Keratinocyte (primary cell): ENCODE measurements at regions not wholly inside any gene's neighbourhood (a gene's known extent, or its start where the extent isn't known, plus 50 kb on each side); places are given as distances from the start of the nearest gene placed in this dataset.

Experiments
- DNase-seq: peaks from one replicate; pipeline ENCODE4 v3.0.0-alpha.2; 2011; ENCODE audit warnings: low read depth, missing footprints, low spot score
- FAIRE-seq: peaks from 2 replicates; lab custom pipeline; 2011; peaks lifted over from hg19 to GRCh38; lab: Jason Lieb, UNC
- H2AFZ ChIP-seq: 2 replicates; pipeline ENCODE4 v1.6.0; 2012; ENCODE audit warnings: low read length, control low read depth, inconsistent platforms; ENCODE audit not compliant: control insufficient read depth
- H3K27ac ChIP-seq: 2 replicates; pipeline ENCODE4 v1.5.1; 2011; ENCODE audit warnings: low read length; ENCODE audit not compliant: control insufficient read depth, insufficient read depth
- H3K27me3 ChIP-seq: 3 replicates; pipeline ENCODE4 v1.6.0; 2011; ENCODE audit warnings: low read length; ENCODE audit not compliant: control insufficient read depth, insufficient read depth; ENCODE audit errors: extremely low read depth
- H3K36me3 ChIP-seq, 2 experiments: 2 replicates in 1 of 2; 3 replicates in 1 of 2; pipeline ENCODE4 v1.5.1; 2011; ENCODE audit warnings: low read length in 2 of 2, mild to moderate bottlenecking in 1 of 2; ENCODE audit not compliant: control insufficient read depth in 2 of 2, insufficient read depth in 2 of 2; ENCODE audit errors: extremely low read depth in 1 of 2
- H3K4me1 ChIP-seq: 3 replicates; pipeline ENCODE4 v1.5.1; 2011; ENCODE audit warnings: low read length; ENCODE audit not compliant: control insufficient read depth, insufficient read depth; ENCODE audit errors: extremely low read depth
- H3K4me2 ChIP-seq: 3 replicates; pipeline ENCODE4 v1.6.0; 2011; ENCODE audit warnings: low read depth, low read length; ENCODE audit not compliant: control insufficient read depth, insufficient read depth; ENCODE audit errors: extremely low read depth
- H3K4me3 ChIP-seq, 3 experiments: fragments of 200-600 bp in 1 of 3; sonication (generic) in 1 of 3; 2 replicates in 2 of 3; 3 replicates in 1 of 3; pipeline ENCODE4 v1.5.1; 2011 to 2016; ENCODE audit warnings: low read length in 3 of 3, mild to moderate bottlenecking in 3 of 3, control low read depth in 2 of 3, inconsistent platforms in 1 of 3, low read depth in 1 of 3, mixed read lengths in 1 of 3, mixed run types in 1 of 3, moderate library complexity in 1 of 3; ENCODE audit not compliant: control insufficient read depth in 2 of 3, insufficient read depth in 2 of 3; ENCODE audit errors: extremely low read depth in 1 of 3
- H3K79me2 ChIP-seq: 2 replicates; pipeline ENCODE4 v1.6.0; 2012; ENCODE audit warnings: low read length; ENCODE audit not compliant: control insufficient read depth, insufficient read depth
- H3K9ac ChIP-seq: 3 replicates; pipeline ENCODE4 v1.6.0; 2011; ENCODE audit warnings: low read length; ENCODE audit not compliant: control insufficient read depth, insufficient read depth; ENCODE audit errors: extremely low read depth
- H3K9me1 ChIP-seq: 3 replicates; pipeline ENCODE4 v1.6.0; 2011; ENCODE audit warnings: low read length; ENCODE audit not compliant: control insufficient read depth, insufficient read depth; ENCODE audit errors: extremely low read depth
- H3K9me3 ChIP-seq: 2 replicates; pipeline ENCODE4 v1.5.1; 2012; ENCODE audit warnings: low read depth, low read length; ENCODE audit not compliant: control insufficient read depth
- H4K20me1 ChIP-seq: 3 replicates; pipeline ENCODE4 v1.6.0; 2011; ENCODE audit warnings: low read length; ENCODE audit not compliant: control insufficient read depth, insufficient read depth; ENCODE audit errors: extremely low read depth
- EZH2 ChIP-seq: IDR thresholded peaks from one replicate; pipeline ENCODE4 v1.6.1; 2012; ENCODE audit warnings: inconsistent platforms, mild to moderate bottlenecking, low read length, moderate library complexity
- dilution Hi-C: fragments of 300-500 bp; cut with MboI; formaldehyde crosslinking; loops from one replicate; pipeline ENCODE4 v1.7.0; 2020; ENCODE audit warnings: low sequenced_read_pairs; ENCODE audit not compliant: extremely low pct_ligation_motif_present
- TF ChIP-seq, protein P1 (sequence below), 3 experiments: IDR thresholded peaks in 1 of 3; conservative IDR thresholded peaks in 1 of 3; optimal IDR thresholded peaks in 1 of 3; 2 replicates in 2 of 3; 3 replicates in 1 of 3; pipeline versions ENCODE3 to v1.5.1; 2011; ENCODE audit warnings: low read length in 3 of 3, mild to moderate bottlenecking in 3 of 3, moderate library complexity in 2 of 3, control low read depth in 1 of 3, inconsistent platforms in 1 of 3; ENCODE audit not compliant: insufficient read depth in 2 of 3; ENCODE audit errors: extremely low read depth in 1 of 3

DNA sequence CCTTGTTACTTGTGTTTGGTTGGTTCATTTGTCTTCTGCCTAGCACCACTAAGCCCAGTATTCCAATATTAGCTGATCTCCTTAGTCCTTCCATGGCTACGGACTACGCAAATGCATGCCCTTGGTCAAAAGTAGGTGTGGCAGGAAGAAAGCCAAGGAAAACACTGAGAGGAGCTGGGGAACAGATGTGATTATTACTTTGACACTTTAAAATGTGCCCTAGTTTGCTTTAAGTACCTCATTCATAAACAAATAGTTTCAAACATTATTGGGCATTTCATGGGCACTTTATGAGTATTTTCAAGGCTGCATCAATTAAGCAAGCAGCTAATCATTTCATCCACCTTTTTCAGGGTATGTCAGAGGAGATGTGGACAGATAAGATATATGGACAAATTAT lies 60.1 kb upstream of the HDDC2 start:
- H3K4me2 ChIP-seq = no peak overlapping the region
- DNase-seq (no peak), FAIRE-seq (no peak)
- H2AFZ ChIP-seq = no peak overlapping the region
- H4K20me1 ChIP-seq = no peaks in the 10 kb centered on the region
- no peak overlapping the region for H3K4me3 ChIP-seq
- H3K9ac ChIP-seq = no peak overlapping the region
- H3K9me3 ChIP-seq = no peaks in the 10 kb centered on the region
- peaks cover 28% of the 10 kb centered on the region for H3K27me3 ChIP-seq
- no peaks in the 10 kb centered on the region for H3K79me2 ChIP-seq
- H3K27ac ChIP-seq = no peak overlapping the region
- dilution Hi-C loops = no loop called here
- H3K36me3 ChIP-seq = no peaks in the 10 kb centered on the region
- peaks cover 13% of the 10 kb centered on the region for H3K4me1 ChIP-seq
- no peaks in the 10 kb centered on the region for H3K9me1 ChIP-seq
- TF ChIP-seq, protein P1, sequence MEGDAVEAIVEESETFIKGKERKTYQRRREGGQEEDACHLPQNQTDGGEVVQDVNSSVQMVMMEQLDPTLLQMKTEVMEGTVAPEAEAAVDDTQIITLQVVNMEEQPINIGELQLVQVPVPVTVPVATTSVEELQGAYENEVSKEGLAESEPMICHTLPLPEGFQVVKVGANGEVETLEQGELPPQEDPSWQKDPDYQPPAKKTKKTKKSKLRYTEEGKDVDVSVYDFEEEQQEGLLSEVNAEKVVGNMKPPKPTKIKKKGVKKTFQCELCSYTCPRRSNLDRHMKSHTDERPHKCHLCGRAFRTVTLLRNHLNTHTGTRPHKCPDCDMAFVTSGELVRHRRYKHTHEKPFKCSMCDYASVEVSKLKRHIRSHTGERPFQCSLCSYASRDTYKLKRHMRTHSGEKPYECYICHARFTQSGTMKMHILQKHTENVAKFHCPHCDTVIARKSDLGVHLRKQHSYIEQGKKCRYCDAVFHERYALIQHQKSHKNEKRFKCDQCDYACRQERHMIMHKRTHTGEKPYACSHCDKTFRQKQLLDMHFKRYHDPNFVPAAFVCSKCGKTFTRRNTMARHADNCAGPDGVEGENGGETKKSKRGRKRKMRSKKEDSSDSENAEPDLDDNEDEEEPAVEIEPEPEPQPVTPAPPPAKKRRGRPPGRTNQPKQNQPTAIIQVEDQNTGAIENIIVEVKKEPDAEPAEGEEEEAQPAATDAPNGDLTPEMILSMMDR (optimal IDR thresholded peaks at IDR 0.05 in 1 of 3, IDR thresholded peaks at IDR 0.05 in 1 of 3, conservative IDR thresholded peaks at IDR 0.05 in 1 of 3; ENCODE audit: extremely low read depth in 1 of 3, insufficient read depth in 2 of 3, low read length in 3 of 3) = no peak
- TF ChIP-seq EZH2 = no peak

GRCh38 chr6:125363039-125363823 lies 61.5 kb upstream of the HDDC2 start:
- no peak for DNase-seq
- H3K79me2 ChIP-seq = no peaks in the 10 kb centered on the region
- no peak overlapping the region for H3K9ac ChIP-seq
- peak; percentile 13 for FAIRE-seq
- H2AFZ ChIP-seq = peak overlapping the region; percentile 72
- no peaks in the 10 kb centered on the region for H3K9me1 ChIP-seq
- H3K9me3 ChIP-seq = no peaks in the 10 kb centered on the region
- no peaks in the 10 kb centered on the region for H3K36me3 ChIP-seq
- TF ChIP-seq, protein P1 (optimal IDR thresholded peaks at IDR 0.05 in 1 of 3, IDR thresholded peaks at IDR 0.05 in 1 of 3, conservative IDR thresholded peaks at IDR 0.05 in 1 of 3; ENCODE audit: extremely low read depth in 1 of 3, insufficient read depth in 2 of 3, low read length in 3 of 3) = no peak
- TF ChIP-seq EZH2 = peak; percentile 60
- H3K4me1 ChIP-seq = peaks cover 13% of the 10 kb centered on the region
- peak overlapping the region; percentile 68 for H3K4me2 ChIP-seq
- H3K27ac ChIP-seq = no peak overlapping the region
- no peaks in the 10 kb centered on the region for H4K20me1 ChIP-seq
- dilution Hi-C loops = no loop called here
- peaks cover 26% of the 10 kb centered on the region for H3K27me3 ChIP-seq
- peak overlapping the region; percentile 9 to 27 (median 23) for H3K4me3 ChIP-seq
